ENCODE measurements at regions not wholly inside any gene's neighbourhood (a gene's known extent, or its start where the extent isn't known, plus 50 kb on each side); places are given as distances from the start of the nearest gene placed in this dataset.

DNA sequence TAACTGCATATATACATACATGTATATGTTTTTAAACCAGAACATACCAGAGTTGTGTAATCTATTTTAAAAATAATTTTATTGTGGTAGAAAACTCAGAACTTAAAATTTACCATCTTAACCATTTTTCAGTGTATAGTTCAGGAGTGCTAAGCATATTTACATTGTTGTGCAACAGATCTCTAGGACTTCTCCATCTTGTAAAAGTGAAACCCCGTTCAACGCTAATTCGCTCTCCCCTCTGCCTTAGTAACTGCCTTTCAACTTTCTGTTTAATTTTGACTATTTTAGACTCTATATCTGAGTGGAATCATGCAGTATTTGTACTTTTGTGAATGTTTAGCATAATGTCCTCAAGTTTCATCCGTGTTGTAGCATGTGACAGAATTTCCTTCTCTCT lies 51.8 kb upstream of the SSR3 start:
- TF ChIP-seq, protein P1, sequence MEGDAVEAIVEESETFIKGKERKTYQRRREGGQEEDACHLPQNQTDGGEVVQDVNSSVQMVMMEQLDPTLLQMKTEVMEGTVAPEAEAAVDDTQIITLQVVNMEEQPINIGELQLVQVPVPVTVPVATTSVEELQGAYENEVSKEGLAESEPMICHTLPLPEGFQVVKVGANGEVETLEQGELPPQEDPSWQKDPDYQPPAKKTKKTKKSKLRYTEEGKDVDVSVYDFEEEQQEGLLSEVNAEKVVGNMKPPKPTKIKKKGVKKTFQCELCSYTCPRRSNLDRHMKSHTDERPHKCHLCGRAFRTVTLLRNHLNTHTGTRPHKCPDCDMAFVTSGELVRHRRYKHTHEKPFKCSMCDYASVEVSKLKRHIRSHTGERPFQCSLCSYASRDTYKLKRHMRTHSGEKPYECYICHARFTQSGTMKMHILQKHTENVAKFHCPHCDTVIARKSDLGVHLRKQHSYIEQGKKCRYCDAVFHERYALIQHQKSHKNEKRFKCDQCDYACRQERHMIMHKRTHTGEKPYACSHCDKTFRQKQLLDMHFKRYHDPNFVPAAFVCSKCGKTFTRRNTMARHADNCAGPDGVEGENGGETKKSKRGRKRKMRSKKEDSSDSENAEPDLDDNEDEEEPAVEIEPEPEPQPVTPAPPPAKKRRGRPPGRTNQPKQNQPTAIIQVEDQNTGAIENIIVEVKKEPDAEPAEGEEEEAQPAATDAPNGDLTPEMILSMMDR (IDR thresholded peaks at IDR 0.05; ENCODE audit: insufficient read depth, low read depth, low read length, missing control alignments), result no peak
- DNase-seq (ENCODE audit: low read depth), result no peak
- no peak overlapping the region for H3K4me3 ChIP-seq (ENCODE audit: low read length)

DNA sequence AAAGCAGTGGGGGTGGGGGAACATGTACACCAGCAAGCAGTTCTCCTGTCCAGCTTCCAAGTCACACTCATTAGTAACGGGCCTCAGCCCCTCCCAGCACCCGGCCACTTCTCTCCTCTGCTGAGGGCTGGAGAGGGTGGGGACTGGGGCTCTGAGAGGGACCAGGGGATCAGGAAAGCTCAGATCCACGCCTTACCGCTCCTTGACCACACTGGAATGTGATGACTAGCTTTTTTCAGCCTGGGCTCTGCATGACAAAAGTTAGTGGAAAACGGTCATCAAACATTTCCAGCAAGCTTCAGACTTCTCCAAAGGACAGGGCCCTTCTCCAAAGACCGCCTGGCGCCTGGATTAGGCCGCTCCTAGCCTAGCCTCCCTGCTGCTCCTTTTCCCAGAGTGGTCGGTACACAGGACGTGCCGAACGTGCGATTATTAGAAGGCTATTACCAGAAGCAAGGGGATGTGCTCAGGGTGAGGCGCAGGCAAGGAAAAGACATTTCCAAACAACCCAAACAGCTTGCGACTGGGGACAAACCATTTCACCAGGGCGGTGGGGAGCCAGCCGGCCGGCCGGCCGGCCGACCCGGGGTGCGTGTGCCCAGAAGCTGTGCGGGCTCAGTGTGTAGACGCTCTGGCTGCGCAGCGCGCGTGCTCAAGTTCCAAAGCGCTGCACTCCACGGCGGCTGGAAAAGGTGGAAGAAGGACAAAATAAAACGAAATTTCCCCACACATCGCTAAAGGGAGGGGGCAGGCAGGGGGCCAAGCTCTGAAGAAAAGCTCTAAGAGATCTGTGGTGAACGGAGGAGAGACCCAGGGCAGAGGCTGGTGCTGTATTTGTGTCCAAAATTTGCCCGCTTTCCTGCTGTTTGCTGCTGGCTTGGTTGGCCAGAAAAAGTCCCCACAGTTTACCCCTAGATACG lies 51.0 kb upstream of the SSR3 start:
- TF ChIP-seq, protein P1 (IDR thresholded peaks at IDR 0.05; ENCODE audit: insufficient read depth, low read depth, low read length, missing control alignments), result no peak
- peak overlapping the region; percentile 18 for H3K4me3 ChIP-seq (ENCODE audit: low read length)
- DNase-seq (ENCODE audit: low read depth), result peak; percentile 56

DNA sequence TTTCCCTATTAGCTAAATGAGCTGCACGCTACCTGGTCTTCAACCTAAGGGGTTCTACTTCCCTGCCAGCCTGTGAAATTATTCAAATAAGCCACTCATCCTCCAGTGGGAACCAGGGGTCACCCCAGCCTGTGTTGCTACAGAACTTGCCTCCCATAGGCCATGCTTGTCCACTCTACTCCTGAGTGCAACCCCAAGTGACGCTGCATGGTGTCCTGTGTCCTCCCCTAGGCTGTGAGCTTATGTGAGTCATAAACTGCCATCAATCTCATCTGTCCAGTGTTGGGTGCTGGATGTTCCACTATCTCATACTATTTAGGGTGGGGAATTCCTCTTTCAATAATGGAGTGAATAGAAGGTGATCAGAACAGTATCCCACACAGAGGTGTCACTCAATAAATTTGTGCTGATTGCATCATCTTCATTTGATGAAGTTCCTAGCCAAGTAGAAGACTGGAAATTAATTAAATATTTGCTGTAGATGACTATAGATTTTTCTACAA lies 49.8 kb upstream of the SSR3 start:
- TF ChIP-seq, protein P1 (IDR thresholded peaks at IDR 0.05; ENCODE audit: insufficient read depth, low read depth, low read length, missing control alignments), result no peak
- no peak for DNase-seq (ENCODE audit: low read depth)
- H3K4me3 ChIP-seq (ENCODE audit: low read length), result no peak overlapping the region

Measured in epithelial cell of esophagus (primary cell).